HG03108 (cell line): ENCODE measurements at regions not wholly inside any gene's neighbourhood (a gene's known extent, or its start where the extent isn't known, plus 50 kb on each side); places are given as distances from the start of the nearest gene placed in this dataset.

Source experiments
- ATAC-seq: cut with Tn5 transposase; IDR thresholded peaks from one replicate; pipeline ENCODE4 v1.9.1; 2021; ENCODE audit warnings: moderate library complexity; ENCODE audit not compliant: unreplicated experiment

DNA sequence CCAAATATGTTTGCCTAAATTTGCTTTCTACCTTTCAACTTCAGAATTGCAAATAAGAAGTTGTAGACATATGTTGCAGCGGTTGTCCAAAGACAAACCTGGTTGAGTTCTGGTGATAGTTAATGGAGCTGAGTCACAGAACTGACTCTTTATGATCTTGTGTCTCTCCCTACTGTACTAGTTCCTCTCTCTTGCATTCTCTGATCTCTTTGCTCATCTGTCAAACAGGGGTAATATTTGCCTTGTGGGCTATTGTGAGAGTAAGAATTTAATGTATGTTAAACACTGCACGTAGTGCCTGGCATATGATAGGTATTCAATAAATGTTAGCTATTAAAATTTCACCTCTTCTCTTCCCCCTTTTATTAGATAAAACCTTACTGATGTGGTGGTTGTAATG lies 283.5 kb upstream of the RGS6 start:
- ATAC-seq = no peak

DNA sequence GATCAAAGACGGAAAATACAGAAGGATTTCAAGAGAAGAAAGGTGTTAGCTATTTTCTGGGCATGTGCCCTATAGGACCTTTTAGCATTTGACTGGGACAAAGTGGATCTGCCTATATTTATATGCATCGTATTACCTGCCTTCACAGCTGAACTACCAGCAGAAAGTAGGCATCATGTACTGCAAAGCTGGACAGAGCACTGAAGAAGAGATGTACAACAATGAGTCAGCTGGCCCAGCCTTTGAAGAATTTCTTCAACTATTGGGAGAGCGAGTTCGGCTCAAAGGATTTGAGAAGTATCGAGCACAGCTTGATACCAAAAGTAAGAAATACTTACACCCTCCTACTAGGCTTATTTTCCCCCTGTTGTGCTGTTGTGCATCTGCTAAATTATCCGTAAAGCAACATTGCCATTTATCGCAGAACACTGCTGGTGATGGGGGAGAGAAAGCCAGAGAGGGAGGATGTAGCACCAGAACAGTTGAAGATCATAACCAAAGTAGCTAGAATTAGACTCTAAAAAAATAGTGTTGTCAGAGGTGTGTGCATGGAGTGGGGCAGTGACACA lies 282.0 kb upstream of the RGS6 start:
- no peak for ATAC-seq

DNA sequence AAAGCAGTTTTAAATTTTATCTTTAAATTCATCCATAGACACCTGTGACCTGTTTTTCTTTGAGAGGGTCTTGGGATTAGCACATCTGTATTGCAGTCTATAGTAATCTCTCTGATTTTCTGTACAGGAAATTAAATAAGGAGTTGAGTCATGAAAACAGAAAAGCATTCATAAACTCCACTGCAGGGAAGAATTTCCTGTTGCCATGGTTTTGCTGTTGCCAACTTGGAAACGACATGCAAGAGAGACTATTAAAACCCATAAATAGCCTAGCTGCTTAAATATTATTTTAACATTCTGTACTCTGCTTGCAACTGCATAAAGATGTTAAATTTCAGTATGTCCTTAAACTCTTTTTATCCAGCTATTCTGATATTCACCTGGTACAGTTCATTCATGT lies 281.0 kb upstream of the RGS6 start:
- no peak for ATAC-seq

DNA sequence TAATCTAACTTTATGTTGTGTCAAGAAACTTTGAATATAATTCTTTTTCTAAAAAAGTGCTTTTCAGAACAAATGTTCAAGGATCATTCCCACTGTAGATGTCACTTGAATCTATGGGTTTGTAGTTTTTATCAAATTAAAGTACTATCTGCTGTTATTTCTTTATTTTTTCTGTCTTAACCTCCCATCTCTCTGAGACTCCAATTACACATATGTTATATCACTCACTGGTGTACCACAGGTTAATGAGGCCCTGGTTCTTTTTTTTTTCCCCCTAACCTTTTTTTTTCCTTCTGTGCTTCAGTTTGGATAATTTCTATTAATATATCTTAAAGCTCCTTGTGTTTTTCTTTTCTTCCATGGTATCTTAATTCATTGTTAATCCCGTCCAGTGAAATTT lies 279.9 kb upstream of the RGS6 start:
- ATAC-seq = no peak

DNA sequence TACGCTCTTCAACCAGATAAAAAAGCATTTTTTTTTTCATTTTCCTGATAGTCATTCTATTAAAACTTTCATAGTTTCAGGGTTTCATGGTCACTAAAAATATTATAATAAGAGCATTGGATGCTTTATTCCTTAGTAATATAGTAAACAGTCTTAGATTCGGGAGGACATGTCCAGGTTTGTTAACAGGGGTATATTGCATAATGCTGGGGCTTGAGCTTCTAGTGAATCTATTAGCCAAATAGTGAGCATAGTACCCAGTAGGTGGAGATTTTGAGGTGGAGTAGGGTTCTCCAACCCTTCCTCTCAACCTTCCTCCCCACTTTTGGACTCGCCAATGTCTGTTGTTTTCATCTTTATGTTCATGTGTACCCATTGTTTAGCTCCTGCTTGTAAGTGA lies 277.4 kb upstream of the RGS6 start:
- ATAC-seq = no peak

DNA sequence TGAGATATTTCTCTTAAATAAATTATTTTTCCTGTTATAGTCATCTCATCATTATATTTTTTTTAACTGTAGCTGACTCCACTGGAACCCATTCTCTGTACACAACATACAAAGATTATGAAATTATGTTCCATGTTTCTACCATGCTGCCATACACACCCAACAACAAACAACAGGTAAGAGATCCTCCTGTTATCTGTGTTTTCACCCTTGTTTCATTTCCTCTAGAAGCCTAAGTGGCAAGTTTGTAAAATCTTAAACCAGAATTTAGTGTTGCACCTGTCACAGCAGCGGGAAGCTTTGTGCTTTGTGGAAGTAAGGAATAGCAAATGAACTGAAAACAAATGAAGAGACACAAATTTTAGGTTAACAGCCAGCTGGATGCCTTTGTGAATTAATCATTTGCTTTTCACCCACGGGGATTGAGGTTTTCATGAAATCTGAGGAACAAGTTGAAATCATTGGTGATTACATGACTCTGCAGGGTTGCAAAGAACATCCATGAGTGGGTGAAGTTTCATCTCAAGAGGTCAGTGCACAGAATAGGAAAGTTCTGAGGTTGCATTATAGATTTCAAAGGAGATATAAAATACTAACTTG lies 273.9 kb upstream of the RGS6 start:
- ATAC-seq = no peak

DNA sequence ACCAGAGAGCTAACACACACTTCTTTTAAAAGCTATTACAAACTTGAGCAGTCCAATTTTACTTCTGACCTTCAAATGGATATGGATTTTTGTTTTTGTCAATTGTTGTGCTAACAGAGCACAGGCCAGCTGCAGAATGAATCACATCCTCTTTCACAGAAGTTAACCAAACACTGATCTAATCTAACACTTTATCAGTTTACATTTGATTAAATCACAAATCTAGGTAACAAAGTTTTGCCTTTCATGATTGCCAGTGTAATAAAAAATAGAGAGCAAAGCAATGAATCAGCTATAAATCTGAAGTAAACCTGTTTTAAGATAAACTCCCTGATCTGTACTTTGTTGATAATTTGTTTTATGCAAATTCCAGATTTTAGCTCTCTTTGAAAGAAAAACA lies 273.1 kb upstream of the RGS6 start:
- ATAC-seq = no peak

DNA sequence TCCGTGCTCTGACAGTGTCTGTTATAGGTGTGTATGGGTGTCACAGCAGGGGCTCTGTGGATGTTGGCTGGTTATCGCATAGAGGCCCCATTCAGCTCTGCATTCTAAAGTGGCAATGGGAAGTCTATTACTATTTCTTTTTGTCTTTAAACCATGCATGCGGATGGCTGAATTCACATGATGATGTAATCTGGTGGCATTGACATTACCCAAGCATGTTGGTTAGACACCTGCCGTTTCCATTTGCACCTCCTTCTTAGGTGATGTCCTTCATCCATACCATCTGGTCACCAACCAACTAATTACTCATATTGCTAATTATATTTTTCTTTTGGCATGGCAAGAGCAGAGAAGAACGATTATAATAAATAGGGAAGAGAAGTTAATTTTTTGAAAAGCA lies 270.8 kb upstream of the RGS6 start:
- no peak for ATAC-seq

DNA sequence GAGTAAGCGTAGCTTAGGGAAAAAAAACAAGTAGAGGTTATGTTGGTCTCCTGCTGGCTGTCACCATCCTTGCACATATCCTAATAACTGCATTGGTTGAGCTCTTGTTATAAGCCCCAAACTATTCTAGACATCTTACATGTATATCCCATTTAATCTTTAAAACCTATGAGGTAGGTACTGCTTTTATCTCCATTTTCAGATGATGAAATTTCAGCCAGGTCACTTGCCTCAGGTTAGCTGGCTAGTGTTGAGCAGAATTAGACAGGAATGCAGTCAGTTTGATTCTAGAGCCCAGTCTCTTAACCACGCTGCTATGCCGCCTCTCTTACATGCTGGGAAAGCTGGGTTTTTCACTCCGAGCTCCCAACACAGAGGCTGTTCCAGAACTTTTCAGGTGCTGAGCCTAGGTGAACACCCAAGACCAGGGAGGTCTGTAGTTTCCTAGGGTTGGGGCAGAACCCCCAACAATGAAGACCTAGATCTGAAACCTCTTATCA lies 269.9 kb upstream of the RGS6 start:
- ATAC-seq = no peak

DNA sequence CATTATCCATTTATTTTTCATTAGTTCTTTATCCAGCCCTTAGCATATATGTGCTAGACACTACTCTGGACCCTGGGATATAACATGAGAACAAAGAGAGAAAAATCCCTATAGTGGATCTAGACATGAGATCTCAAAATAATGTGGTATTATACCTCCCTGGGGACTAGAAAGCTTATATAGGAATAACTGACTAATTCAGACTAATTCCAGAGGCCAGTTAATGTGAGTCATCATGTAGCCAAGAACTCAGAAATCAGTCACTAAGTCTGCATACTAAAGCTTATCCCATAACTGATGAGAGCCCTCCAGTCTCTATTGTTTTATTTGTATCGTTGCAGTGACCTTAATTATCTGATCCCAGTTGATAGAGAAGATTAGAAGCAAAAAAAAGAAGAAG lies 267.1 kb upstream of the RGS6 start:
- no peak for ATAC-seq

DNA sequence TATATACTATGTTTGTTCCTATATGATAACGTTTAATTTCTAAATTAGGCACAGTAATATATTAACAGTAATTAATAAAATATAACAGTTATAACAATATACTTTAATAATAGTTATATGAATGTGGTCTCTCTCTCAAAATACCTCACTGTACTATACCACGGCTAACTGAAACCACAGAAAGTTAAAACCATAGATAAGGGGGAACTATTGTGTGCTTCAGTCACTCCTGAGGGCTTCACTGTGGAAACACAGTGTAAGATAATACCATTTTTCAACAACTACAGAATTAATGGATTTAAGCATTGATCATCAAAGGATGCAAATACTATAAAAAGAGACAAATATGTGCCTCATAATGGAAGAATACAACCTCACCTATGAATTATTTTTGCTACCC lies 266.4 kb upstream of the RGS6 start:
- no peak for ATAC-seq

DNA sequence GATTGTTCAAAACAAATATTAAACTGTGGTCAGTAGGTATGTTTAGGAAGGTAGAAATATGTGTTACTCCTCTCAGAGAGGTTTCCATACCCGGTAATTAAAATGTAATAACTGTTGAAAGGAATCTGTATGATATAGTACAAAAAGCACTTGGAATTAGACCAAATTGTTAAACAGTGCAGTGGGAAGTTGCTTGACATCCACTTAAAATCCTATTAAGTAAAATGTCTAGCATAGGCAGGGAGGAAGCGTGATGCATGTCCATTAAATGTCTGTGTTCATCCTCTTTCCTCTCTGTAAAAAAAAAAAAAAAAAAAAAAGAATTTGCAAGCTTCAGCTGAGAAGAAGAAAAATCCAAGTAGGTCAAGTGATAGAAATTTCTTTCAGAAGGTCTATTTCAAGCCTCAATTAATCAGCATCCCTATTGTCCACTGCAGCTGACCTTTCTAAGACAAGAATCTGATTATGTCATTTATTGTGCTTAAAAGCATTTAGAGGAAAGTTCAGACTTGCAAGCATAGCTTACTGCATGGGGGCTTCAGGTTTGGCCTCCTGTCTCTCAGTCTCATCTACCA lies 265.6 kb upstream of the RGS6 start:
- ATAC-seq = no peak

DNA sequence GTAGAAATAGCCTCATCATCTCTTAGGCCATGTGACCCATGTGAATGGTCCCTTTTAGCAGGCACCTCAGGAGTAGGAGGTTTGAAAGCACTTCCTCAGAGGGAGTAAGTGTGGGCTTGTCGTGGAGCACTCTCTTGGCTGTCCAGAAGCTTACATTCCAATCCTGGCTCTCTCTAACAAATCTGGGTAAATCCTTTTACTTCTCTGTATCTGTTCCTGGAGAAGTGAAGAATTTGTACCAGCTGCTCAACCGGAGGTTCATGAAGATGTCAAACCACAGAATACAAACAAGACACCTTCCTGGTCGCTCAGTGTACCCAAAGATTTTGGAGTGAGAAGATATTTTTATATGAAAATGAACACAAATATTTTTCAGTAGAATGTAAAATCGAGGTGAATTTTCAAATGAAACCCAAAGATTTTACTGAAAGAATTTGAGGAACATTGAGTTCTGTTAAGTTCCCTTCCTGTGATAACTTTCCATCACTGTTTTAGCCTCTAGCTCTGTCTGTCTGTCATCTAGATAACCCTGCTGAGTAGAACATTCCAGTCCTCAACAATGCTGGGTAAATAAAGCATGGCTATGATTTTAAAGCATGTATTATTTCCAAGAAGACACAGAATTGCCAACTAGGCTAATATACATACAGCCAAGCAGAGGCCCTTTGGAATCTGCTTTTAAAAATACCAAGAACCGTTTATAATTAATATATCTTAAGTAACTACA lies 263.9 kb upstream of the RGS6 start:
- ATAC-seq = no peak

DNA sequence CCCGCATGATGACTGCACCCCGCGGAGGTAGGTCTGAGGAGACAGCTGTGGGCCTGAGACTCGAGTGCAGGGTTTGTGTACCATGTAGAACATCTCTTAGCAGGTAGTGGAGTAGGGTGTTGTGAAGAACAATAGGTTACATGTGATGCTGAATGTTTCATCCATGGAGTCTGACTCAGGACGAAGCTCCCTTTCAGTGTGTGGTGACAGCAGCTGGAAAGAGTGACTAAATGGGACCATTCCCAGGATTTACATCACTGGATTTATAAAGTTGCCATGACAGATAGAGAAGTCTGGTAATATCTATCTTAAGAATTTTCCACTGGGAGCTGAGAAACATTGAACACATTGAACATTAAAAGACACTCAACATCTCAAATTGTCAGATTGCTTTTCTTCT lies 259.6 kb upstream of the RGS6 start:
- no peak for ATAC-seq

DNA sequence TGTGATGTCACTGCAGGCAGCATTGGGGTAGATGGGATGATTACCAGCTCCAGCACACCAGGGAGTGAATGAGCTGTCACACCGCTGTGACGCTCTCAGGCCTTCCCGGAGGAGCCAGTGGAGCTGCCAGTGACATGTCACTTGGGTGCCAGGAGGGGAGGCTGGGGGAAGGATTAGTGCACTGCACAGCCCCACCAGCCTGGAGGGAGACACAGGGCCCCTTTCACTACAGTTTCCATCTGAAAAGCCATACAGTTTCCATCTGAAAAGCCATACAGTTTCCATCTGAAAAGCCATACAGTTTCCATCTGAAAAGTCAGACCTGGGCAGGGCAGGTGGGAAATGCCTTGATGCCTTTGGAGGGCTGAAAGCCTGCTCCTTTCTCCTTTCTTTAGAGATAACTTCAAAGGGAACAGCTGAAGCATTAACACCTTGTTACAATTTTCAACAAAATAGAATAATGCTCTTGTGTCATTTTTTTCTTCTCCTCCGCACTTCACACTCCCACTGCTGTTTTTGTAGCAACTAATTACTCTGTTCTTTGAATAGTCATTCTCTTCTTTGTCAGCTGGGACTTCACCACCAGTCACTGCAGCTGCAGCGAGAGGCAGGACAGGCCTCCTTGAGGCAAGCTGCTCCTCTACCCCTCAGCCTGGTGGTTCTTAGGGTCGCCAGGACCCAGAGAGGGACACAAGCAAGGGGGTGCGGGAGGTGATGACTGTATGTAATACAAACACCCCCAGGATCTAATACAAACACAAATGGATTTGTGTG lies 256.9 kb upstream of the RGS6 start:
- no peak for ATAC-seq

DNA sequence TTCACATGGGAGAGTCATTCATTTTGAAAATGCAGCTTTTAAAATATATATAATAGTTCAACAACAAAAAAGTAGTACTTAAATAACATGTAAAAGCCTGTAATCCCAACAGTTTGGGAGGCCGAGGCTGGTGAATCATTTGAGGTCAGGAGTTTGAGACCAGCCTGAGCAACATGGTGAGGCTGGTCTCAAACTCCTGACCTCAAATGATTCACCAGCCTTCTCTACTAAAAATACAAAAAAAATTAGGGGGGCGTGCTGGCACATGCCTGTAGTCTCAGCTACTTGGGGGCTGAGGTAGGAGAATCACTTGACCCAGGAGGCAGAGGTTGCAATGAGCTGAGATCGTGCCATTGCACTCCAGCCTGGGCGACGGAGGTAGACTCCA lies 256.3 kb upstream of the RGS6 start:
- ATAC-seq = no peak

DNA sequence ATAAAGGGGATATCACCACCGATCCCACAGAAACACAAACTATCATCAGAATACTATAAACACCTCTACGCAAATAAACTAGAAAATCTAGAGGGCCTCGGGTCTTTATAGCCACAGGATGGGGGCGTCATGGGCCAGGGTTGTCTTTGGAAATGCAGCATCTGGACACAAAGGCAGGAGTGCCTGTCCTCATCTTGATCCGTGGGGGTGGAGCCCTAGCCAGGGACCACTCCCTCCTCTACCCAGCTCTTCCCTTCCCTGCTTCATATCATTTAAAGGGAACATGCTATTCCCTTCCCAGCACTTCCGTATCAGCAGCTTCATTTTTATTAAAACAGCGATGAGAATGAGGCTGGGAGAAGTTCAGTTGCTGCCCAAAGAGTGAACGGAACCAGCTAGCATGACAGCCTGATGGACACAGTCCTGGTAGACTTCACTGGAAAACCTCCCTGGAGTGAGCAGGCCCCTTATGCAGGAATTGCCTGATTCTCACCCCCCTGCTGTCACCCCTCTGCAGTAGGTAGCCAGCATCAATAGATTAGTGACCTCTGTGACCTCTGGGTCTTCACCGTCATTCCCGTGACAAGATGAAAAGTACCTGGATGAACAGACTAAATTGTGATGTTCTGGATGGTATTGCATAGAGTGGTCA lies 251.4 kb upstream of the RGS6 start:
- ATAC-seq = no peak

DNA sequence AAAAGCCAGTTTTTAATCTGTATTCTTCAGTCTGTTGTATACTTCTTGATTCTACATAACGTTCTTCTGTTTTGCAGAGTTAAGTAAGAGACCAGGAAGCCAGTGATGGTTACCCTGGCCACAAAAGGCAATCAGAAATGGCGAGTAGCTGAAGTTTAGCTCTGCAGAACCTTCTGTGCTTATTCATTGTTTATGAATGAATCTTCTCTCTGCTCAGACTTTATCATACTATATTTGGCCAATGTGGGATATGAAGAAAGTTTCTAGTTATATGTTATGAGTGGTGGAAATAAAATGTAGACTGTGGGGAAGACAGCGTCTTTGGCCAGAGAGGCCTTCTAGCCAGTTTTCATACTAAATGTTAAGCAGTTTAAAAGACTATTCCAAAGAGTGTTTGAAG lies 249.9 kb upstream of the RGS6 start:
- ATAC-seq = no peak

DNA sequence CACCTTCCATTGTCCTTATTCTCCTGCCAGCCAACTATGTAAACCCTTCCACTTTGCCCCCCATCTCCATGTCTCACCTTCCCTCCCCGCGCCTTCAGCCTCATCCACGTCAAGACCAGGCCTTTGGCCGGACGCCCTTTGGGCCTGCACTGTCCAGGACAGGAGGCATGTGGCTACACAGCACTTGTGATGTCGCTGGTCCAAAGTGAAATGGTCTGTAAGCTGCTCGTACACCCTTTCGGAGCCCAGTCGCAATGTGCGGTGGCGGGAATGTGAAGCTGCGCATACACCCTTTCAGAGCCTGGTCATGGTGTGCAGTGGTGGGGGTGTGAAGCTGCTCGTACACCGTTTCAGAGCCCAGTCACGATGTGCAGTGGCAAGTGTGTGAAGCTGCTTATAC lies 247.9 kb upstream of the RGS6 start:
- ATAC-seq = no peak

DNA sequence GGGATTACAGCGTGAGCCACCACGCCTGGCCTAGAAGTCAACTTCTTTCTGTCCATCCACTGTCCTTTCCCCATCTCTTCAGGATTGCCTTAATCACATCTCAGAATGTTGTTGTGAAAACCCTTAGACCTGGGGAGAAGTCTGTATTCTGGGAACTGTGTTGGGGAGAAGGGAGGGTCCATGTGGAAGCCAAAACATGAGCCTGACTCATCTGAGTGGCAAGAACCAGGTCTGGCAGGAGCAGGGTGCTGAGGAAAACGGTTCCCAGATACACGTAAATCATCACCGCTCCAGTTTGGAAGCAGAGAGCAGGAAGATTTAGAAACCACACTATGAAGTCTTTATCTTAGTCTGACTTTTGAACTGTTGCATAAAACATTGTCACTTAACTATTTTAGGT lies 245.6 kb upstream of the RGS6 start:
- no peak for ATAC-seq
